Neural progenitor cell (in vitro differentiated cells): ENCODE measurements at regions not wholly inside any gene's neighbourhood (a gene's known extent, or its start where the extent isn't known, plus 50 kb on each side); places are given as distances from the start of the nearest gene placed in this dataset.
A peak's percentile ranks its signal among the peaks of the same experiment; 100 is the strongest.

Experiments
- DNase-seq: peaks from one replicate; pipeline ENCODE4 v3.0.0-alpha.2; 2016; ENCODE audit warnings: low spot score
- H2AFZ ChIP-seq: fragments of 200-600 bp; sonication (generic); replicated peaks from 2 replicates; pipeline ENCODE4 v1.6.1; 2016; ENCODE audit warnings: antibody characterized with exemption
- H3F3A ChIP-seq: fragments of 200-600 bp; sonication (generic); 2 replicates; pipeline ENCODE4 v1.6.1; 2016; ENCODE audit warnings: antibody characterized with exemption, low read depth
- H3K27ac ChIP-seq: fragments of 200-600 bp; sonication (generic); 2 replicates; pipeline ENCODE4 v1.5.1; 2016; ENCODE audit warnings: mild to moderate bottlenecking
- H3K27me3 ChIP-seq: fragments of 200-600 bp; sonication (generic); 2 replicates; pipeline ENCODE4 v1.6.1; 2016; ENCODE audit warnings: mild to moderate bottlenecking, moderate library complexity
- H3K36me3 ChIP-seq: fragments of 200-600 bp; sonication (generic); 2 replicates; pipeline ENCODE4 v1.5.1; 2016
- H3K4me1 ChIP-seq: fragments of 200-600 bp; sonication (generic); 2 replicates; pipeline ENCODE4 v1.6.1; 2016; ENCODE audit warnings: mixed run types
- H3K4me2 ChIP-seq: fragments of 200-600 bp; sonication (generic); 2 replicates; pipeline ENCODE4 v1.6.1; 2016
- H3K4me3 ChIP-seq: fragments of 200-600 bp; sonication (generic); 2 replicates; pipeline ENCODE4 v1.5.1; 2016
- H3K79me2 ChIP-seq: fragments of 200-600 bp; sonication (generic); 2 replicates; pipeline ENCODE4 v1.6.1; 2016; ENCODE audit warnings: low read depth
- H3K9ac ChIP-seq: fragments of 200-600 bp; sonication (generic); 2 replicates; pipeline ENCODE4 v1.6.1; 2016
- H3K9me3 ChIP-seq: fragments of 200-600 bp; sonication (generic); 2 replicates; pipeline ENCODE4 v1.5.1; 2016; ENCODE audit warnings: low read depth
- H4K20me1 ChIP-seq: fragments of 200-600 bp; sonication (generic); 2 replicates; pipeline ENCODE4 v1.6.1; 2016; ENCODE audit warnings: low read depth
- H3K27ac Mint-ChIP-seq: 3 replicates; pipeline ENCODE4 v1.8.0; 2021; ENCODE audit warnings: mixed read lengths
- H3K27me3 Mint-ChIP-seq: 2 replicates; pipeline ENCODE4 v1.8.0; 2022; ENCODE audit warnings: low read depth, mild to moderate bottlenecking, inconsistent platforms, moderate library complexity, mixed read lengths; ENCODE audit not compliant: insufficient read depth
- H3K36me3 Mint-ChIP-seq: 3 replicates; pipeline ENCODE4 v1.8.0; 2021; ENCODE audit warnings: mixed read lengths
- H3K4me1 Mint-ChIP-seq: 3 replicates; pipeline ENCODE4 v1.8.0; 2021; ENCODE audit warnings: mixed read lengths
- H3K4me3 Mint-ChIP-seq: 3 replicates; pipeline ENCODE4 v1.8.0; 2021; ENCODE audit warnings: mild to moderate bottlenecking, moderate library complexity, mixed read lengths
- H3K9me3 Mint-ChIP-seq: 3 replicates; pipeline ENCODE4 v1.8.0; 2020; ENCODE audit warnings: mixed read lengths
- EZH2 ChIP-seq: fragments of 200-600 bp; sonication (generic); IDR thresholded peaks from 2 replicates; pipeline ENCODE4 v1.6.1; 2017; ENCODE audit warnings: antibody characterized with exemption, mild to moderate bottlenecking, moderate library complexity
- EZH2phosphoT487 ChIP-seq: fragments of 200-600 bp; sonication (generic); IDR thresholded peaks from 2 replicates; pipeline ENCODE4 v1.6.1; 2017; ENCODE audit warnings: antibody characterized with exemption
- TF ChIP-seq, protein P1 (sequence below): fragments of 200-600 bp; sonication (generic); IDR thresholded peaks from 2 replicates; pipeline ENCODE4 v1.5.1; 2017; ENCODE audit warnings: antibody characterized with exemption, mild to moderate bottlenecking

DNA sequence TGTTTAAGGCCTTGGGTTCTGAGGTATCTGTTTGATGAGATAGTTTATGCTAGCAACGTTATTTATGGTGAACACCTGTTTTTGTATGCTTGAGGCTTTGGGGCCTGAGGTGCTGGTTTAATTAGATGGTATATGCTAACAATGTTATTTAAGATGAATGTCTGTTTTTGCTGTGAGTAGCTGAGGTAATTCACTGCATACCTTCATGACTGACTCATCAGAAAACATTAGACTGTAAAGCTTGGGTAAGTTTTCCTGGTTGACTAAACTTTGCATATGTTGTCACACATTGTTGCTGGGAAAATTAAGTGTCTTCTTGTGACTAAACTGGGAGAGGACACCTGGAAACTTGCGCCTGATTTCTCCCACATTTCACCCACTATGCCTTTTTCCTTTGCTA is 1026.6 kb downstream of the RAPGEF2 start:
- Histone ChIP-seq H3K9ac (no peak overlapping the region), H3K27ac (no peak overlapping the region), H3K4me1 (no peaks in the 10 kb centered on the region), H3K4me2 (no peak overlapping the region), H3K4me3 (no peak overlapping the region), H3K9me3 (peaks cover 5% of the 10 kb centered on the region), H3F3A (no peaks in the 10 kb centered on the region), H3K79me2 (no peaks in the 10 kb centered on the region), H4K20me1 (no peaks in the 10 kb centered on the region), H3K27me3 (no peaks in the 10 kb centered on the region), H3K36me3 (peaks cover 3% of the 10 kb centered on the region), H2AFZ (no peak overlapping the region)
- Mint-ChIP-seq H3K9me3 (peaks cover 21% of the 10 kb centered on the region), H3K36me3 (no peaks in the 10 kb centered on the region), H3K4me1 (no peaks in the 10 kb centered on the region), H3K27ac (no peak overlapping the region), H3K4me3 (no peak overlapping the region), H3K27me3 (peaks cover 5% of the 10 kb centered on the region)
- TF ChIP-seq EZH2: no peak
- no peak for TF ChIP-seq EZH2phosphoT487
- TF ChIP-seq, protein P1, sequence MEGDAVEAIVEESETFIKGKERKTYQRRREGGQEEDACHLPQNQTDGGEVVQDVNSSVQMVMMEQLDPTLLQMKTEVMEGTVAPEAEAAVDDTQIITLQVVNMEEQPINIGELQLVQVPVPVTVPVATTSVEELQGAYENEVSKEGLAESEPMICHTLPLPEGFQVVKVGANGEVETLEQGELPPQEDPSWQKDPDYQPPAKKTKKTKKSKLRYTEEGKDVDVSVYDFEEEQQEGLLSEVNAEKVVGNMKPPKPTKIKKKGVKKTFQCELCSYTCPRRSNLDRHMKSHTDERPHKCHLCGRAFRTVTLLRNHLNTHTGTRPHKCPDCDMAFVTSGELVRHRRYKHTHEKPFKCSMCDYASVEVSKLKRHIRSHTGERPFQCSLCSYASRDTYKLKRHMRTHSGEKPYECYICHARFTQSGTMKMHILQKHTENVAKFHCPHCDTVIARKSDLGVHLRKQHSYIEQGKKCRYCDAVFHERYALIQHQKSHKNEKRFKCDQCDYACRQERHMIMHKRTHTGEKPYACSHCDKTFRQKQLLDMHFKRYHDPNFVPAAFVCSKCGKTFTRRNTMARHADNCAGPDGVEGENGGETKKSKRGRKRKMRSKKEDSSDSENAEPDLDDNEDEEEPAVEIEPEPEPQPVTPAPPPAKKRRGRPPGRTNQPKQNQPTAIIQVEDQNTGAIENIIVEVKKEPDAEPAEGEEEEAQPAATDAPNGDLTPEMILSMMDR: no peak
- no peak for DNase-seq

DNA sequence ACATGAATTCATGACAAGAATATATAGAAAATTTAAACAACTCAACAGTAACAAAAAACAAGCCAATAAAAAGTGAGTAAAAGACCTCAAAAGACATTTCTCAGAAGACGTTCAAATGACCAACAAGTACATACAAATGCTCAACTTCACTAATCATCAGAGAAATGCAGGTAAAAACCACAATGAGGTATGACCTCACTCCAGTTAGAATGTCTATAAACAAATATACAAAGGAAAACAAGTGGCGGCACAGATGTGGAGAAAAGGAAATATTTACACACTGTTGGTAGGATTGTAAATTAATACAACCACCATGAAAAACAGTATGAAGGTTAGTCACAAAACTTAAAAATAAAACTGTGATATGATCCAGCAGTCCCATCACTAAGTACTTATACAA is 1033.1 kb downstream of the RAPGEF2 start:
- no peak overlapping the region for H3K27ac ChIP-seq
- H3K36me3 Mint-ChIP-seq: no peaks in the 10 kb centered on the region
- H3K4me1 ChIP-seq: no peaks in the 10 kb centered on the region
- H3K27ac Mint-ChIP-seq: no peak overlapping the region
- no peaks in the 10 kb centered on the region for H3K79me2 ChIP-seq
- H3K9ac ChIP-seq: no peak overlapping the region
- H3F3A ChIP-seq: no peaks in the 10 kb centered on the region
- H2AFZ ChIP-seq: no peak overlapping the region
- TF ChIP-seq EZH2phosphoT487 (no peak), EZH2 (no peak)
- TF ChIP-seq, protein P1: no peak
- peaks cover 5% of the 10 kb centered on the region for H3K9me3 ChIP-seq
- H3K4me3 ChIP-seq: no peak overlapping the region
- H3K4me3 Mint-ChIP-seq: no peak overlapping the region
- no peak overlapping the region for H3K4me2 ChIP-seq
- peaks cover 16% of the 10 kb centered on the region for H3K9me3 Mint-ChIP-seq
- H3K27me3 Mint-ChIP-seq: peaks cover 5% of the 10 kb centered on the region
- H3K27me3 ChIP-seq: no peaks in the 10 kb centered on the region
- H4K20me1 ChIP-seq: no peaks in the 10 kb centered on the region
- peaks cover 3% of the 10 kb centered on the region for H3K36me3 ChIP-seq
- no peak for DNase-seq
- no peaks in the 10 kb centered on the region for H3K4me1 Mint-ChIP-seq

DNA sequence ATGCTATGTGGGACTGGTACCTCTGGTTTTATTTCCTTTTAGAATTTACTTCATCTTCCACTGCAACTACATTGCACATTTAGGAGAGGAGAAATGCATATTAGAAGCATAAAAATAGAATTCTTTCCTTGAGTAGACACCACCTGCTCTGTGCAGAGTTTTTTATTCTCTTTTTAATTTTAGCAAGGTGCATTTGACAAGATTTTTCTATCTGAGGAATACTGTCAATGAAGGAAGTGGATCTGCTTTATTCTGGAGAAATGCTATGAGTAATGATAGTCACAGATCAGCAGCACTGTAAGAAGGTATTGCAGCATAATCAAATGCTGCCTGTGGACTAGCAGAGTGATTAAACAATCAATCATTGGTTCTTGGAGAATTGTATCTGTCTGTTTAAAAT is 1038.3 kb downstream of the RAPGEF2 start:
- no peak overlapping the region for H3K27ac Mint-ChIP-seq
- no peaks in the 10 kb centered on the region for H3K4me1 Mint-ChIP-seq
- H2AFZ ChIP-seq: peak overlapping the region; percentile 15

More for the DNA sequence above, 1038.3 kb downstream of the RAPGEF2 start:
- Histone ChIP-seq H3F3A (no peaks in the 10 kb centered on the region), H3K9ac (no peak overlapping the region), H3K36me3 (no peaks in the 10 kb centered on the region), H3K4me1 (no peaks in the 10 kb centered on the region), H3K4me3 (no peak overlapping the region), H3K4me2 (no peak overlapping the region), H3K27me3 (no peaks in the 10 kb centered on the region), H3K9me3 (no peaks in the 10 kb centered on the region), H3K27ac (no peak overlapping the region), H3K79me2 (no peaks in the 10 kb centered on the region), H4K20me1 (no peaks in the 10 kb centered on the region)
- no peaks in the 10 kb centered on the region for H3K27me3 Mint-ChIP-seq
- no peak for TF ChIP-seq EZH2phosphoT487
- TF ChIP-seq EZH2: no peak
- TF ChIP-seq, protein P1: no peak
- H3K4me3 Mint-ChIP-seq: no peak overlapping the region
- no peak for DNase-seq
- H3K9me3 Mint-ChIP-seq: peaks cover 3% of the 10 kb centered on the region
- no peaks in the 10 kb centered on the region for H3K36me3 Mint-ChIP-seq
